GM18498 (cell line): ENCODE measurements at regions not wholly inside any gene's neighbourhood (a gene's known extent, or its start where the extent isn't known, plus 50 kb on each side); places are given as distances from the start of the nearest gene placed in this dataset.

Experiments used
- ATAC-seq: cut with Tn5 transposase; IDR thresholded peaks from one replicate; pipeline ENCODE4 v1.9.1; 2021; ENCODE audit warnings: mild to moderate bottlenecking, moderate library complexity; ENCODE audit not compliant: unreplicated experiment

DNA sequence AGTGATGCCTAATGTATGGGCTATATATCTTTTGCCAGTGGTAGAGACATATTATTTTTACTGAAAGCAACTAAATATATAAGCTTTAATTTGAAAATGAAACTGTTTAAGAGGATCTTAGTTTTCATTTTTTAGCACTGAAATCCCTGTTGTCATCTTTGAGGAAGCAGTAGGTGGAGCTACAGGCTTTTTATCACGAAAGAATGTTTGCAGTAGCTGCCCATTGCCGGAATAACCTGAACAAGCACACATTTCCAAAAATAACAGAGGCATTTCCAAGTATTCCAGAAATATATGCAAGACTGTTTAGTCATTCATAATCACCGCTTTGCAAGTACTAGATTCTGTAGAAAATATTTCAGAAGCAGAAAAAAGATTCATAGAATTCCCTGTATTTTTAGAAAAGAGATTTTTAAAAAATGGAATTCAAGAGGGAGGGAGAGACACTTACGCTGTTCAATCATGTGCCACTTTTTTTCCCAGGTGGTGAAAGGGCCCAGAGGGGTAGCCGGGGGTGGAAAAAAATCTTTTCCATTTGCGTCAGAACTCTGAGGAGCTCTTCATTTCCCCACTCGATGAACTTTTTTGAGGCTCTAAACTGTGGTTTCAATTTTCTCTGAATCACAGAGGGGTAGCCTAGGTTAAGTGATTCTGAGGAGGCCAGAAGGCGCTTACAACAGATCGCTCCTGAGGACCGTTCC, 142.5 kb upstream of the FERMT1 start:
- no peak for ATAC-seq

DNA sequence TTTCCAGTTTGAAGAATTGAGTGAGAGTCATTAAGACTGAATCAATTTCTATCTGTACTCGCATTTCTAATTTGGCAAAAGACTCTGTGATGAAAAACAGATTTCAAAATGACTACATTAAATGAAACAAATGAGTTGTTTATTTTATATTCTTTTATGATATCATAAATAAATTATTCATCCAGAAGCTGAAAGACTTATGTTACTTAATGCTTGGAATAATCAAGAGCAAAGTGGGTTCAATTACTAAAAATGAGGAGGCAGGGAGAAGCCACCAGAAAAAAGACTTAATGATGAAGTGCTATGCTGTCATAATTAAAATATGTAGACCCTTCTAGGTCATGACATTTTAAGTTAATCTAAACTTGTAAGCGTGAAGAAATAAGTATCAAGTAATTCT, 130.6 kb upstream of the FERMT1 start:
- ATAC-seq, result no peak

GRCh38 chr20:6245436-6245835, 122.6 kb upstream of the FERMT1 start:
- ATAC-seq, result no peak

DNA sequence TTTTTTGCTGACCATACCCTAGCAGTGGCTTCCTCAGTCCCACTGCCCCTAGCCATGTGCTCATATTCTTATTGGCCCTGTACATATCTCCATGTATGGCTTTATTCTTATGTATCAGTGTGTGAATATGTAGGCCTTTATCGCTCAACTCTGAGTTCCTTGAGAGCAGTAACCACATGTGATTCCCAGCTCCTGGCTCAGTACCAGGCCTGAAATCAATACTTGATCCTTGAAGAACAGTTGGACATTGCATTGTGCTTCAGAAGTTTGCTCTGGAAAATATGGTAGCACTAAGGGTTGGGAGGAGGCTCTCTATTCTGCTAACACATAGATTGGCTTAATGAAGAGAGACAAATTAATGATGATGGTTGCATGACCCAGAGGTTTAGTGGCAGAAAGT, 118.8 kb upstream of the FERMT1 start:
- no peak for ATAC-seq

- ATAC-seq, result no peak
These were observed 117.2 kb upstream of the FERMT1 start for GRCh38 chr20:6240059-6240458.

GRCh38 chr20:6238421-6238820, 115.6 kb upstream of the FERMT1 start:
- ATAC-seq, result no peak

DNA sequence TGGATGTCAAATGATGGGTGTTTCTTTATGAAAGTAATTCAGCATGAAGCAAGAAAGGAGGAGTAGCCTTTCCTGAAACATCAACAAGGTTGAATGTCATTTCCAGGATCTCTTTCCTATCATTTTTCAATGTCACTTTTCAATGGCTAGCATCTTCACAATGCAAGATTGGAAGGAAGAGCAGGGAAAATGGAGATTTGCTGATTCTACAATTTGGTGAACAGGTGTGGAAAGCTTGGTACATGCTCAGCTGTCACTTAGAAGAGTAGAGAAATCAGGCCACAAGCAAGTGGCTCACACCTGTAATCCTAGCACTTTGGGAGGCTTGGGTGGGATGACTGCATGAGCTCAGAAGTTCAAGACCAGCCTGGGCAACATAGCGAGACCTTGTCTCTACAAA, 112.7 kb upstream of the FERMT1 start:
- no peak for ATAC-seq

- no peak for ATAC-seq
These were observed 109.6 kb upstream of the FERMT1 start for GRCh38 chr20:6232436-6232835.

GRCh38 chr20:6231556-6231955, 108.7 kb upstream of the FERMT1 start:
- no peak for ATAC-seq

- ATAC-seq, result no peak
These were observed 105.5 kb upstream of the FERMT1 start for GRCh38 chr20:6228302-6228843.

GRCh38 chr20:6213311-6213710, 90.5 kb upstream of the FERMT1 start:
- ATAC-seq, result no peak

GRCh38 chr20:6212903-6213302, 90.1 kb upstream of the FERMT1 start:
- ATAC-seq, result no peak

- ATAC-seq, result no peak
These were observed 86.3 kb upstream of the FERMT1 start for GRCh38 chr20:6209093-6209492.

DNA sequence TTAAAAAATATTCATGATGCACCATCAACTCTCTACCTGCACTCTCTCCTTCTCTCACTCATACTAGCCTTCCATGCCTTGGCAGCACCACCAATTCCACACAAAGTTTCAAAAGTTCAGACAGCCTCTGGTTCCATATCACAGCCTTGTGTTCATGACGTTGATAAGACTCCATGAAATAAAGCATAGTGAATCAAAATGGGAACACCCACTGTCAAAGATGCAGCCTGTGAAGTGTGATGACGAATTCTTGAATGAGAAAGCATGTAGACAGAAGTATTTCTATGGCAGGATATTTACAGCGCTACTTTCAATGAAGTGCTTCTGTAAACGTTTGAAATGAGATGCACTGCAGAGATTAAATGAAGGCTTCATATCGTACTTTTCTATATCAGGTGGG, 77.3 kb upstream of the FERMT1 start:
- no peak for ATAC-seq

DNA sequence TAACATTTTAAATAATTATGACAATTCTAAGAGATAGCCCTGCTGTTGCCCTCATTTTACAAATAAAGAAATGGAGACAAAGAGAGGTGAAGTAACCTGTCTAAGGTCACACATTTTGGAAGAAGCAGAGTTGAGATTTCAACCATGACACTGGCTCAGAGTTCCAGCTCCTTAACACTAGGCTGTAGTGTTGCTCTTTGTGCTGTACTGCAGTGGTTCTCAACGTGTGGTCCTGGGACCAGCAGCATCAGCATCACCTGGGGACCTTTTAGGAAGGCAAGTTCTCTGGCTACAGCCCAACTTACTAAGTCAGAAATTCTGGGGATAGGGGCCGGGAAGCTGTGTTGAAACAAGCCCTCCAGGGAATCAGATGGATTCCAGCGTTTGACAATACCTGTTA, 62.4 kb upstream of the FERMT1 start:
- no peak for ATAC-seq

- no peak for ATAC-seq
These were observed 61.3 kb upstream of the FERMT1 start for GRCh38 chr20:6184086-6184485.

GRCh38 chr20:6180531-6180930, 57.7 kb upstream of the FERMT1 start:
- ATAC-seq, result no peak

DNA sequence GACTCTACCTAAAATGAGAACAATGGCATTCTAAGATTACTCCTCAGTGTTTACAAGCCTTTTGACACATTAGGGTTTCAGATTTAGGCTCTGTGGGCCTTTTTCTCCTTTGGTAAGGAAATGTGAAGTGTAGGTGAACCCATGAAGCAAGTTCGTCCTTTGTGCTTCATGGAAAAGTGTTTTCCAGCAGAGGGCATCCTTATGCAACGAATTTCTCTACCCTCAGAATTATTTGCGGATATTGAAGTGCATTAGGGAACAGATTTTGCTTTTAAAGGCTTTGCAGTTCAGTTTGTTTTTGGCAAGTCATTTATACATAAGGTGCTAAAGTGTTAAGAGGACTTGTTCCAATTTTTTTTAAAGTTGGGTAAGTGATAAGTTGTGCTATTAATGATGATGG, 55.7 kb upstream of the FERMT1 start:
- no peak for ATAC-seq

DNA sequence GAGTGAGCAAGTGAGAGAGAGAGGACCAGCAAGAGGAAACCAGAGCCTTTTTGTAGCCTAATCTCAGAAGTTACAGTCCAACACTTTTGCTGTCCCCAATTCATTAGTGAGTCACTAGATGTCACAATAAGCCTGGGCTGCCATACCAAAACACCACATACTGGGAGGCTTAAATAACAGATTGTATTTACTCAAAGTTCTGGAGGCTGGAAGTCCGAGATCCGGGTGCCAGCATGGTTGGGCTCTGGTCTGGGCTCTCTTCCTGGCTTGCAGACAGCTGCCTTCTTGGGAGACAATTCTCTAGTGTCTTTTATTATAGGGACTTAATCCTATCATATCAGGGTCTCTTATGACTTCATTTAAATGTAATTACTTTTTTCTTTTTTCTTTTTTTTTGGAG, 50.7 kb upstream of the FERMT1 start:
- ATAC-seq, result no peak
